T-helper 2 cell (primary cell): ENCODE measurements at regions not wholly inside any gene's neighbourhood (a gene's known extent, or its start where the extent isn't known, plus 50 kb on each side); places are given as distances from the start of the nearest gene placed in this dataset.

Experiments used
- DNase-seq, 5 experiments: peaks; one replicate each; pipeline versions ENCODE4 v3.0.0 to v3.0.0-alpha.2; 2012 to 2022

DNA sequence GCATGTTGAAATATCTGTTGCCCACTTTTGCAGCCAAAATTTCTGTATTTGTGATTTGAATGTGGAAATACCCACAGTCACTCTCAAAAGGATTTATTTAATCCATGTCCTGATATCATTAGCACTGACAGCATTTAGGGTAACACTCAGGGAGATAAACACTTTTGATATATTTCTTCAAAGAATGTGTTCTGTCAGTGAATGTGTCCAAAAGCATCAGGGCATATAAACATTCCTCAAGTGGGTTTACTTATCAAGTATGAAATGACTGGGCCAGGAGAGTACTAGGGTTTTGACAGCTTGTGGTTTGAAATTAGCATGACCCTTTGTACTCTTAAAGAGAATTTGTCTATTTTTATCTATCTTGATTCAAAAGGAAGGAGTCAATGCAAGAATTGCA is 1302.1 kb upstream of the ADGRL2 start:
- DNase-seq = no peak

DNA sequence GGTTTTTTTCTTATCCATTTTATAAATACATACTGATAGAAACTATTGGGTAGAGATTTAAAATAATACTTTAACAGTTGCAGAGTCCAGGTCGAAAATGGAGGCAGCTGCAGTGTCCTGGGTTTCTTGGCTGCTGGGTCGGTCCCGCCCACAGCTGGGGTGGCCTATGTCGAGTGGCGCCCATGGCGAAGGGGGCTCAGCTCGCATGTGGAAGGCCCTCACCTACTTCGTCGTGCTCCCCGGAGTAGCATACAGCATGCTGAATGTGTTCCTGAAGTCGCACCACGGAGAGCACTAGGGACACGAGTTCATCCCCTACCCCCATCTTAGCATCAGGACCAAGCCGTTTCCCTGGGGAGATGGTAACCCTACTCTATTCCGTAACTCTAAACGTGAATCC is 1304.9 kb upstream of the ADGRL2 start:
- no peak for DNase-seq

DNA sequence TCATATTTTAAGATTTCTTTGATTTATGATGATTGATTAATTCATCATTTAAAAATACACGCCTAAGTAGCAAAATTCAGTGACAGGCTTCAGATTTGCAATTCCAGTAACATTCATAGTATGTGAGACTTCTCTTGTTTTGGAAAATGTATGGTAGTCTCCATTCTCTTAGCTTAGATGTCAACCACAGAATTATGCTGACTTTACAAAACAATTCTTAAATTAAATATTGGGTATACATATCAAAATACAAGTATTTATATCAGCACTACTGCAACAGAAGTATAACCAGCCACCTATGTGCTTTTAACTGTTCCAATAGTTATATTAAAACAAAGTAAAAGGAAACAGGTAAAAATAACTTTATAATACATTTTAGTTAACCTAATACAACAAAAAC is 1328.6 kb upstream of the ADGRL2 start:
- no peak for DNase-seq

DNA sequence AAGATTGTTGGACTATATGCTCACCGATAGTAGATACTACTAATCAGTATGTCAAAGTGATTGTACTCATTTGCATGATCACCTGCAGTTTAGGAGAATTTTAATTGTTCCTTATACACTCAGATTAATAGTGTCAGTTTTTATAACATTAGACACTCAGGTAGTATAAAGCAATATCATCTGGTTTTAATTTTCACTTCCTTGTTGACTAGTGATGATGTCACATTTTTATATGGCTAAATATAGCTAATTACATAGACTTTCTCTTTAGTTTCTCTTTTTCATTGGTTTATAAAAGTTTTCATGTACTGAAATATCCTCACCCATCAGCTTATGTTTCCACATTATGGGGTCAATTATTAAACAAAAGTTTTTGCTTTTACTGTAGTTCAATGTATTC is 1332.4 kb upstream of the ADGRL2 start:
- DNase-seq = no peak

DNA sequence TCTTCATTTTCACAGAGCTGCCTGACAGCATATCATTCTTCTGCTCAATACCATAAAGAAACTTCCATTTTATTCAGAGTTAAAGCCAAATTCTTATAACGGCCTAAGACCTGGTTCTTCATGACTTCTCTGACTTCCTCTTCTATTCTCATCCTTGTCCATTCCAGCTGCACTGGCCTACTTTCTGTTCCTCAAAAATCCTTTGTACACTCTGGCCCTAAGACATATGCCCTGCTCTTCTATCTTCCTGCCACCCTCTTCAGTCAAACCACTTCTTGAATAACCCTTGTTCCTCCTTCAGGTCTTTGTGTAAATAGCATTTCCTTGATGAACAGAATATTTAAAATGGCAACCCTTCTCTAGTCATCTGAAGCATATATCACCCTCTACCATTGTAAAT is 1338.7 kb upstream of the ADGRL2 start:
- DNase-seq = no peak

DNA sequence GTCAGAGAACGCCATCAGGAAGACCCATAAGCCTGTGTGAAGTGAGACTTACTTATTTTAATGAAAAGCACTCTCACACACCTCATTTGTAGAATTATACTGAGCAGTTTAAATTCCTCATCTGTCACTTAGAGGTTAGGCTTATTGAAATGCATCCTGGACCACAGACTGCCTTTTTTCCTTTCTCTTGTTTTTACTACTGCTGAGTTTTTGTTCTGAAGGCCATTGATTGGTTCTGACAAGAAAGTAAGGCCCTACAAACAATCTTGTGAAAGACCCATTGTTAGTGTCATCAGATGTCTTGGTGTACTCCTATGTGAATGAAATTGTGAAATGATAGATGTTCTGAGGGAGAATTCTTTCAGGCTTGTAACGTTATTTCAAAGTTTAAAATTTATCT is 1343.3 kb upstream of the ADGRL2 start:
- no peak for DNase-seq

DNA sequence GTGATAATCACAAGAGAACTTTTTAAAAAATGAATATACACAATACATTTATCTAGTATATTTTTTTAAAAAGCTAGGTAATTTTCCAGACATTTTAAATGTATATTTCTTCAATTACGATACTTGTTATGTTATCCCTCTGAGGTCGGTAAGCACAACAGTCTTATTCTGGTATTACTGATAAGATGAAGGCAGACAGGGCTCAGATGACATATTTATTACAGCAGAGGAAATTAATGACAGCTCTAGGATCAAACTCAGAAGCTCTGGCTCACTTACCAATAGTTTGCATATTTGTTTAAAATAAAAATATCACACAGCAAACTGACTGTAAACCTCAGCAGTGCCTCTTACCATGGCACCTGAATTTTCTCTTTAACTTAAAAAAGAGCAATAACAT is 1347.0 kb upstream of the ADGRL2 start:
- DNase-seq = no peak

DNA sequence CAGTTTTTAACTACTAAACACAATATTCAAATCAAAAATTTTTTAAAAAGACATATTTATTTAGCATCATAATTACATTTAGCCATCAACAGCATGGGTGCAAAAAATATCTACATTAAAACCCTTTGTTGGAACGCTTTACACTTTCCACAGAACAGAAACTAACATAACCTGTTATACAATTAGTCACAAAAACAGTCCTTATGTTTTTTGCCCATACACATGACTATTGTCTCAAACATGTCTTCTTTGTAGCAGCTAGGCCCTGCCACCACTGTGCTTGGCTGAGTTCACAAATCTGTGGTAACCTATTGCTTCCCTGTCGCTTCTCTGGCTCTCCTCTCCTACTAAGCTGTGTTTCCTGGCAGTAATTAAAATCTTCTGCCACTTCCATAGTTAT is 1350.0 kb upstream of the ADGRL2 start:
- DNase-seq = no peak

DNA sequence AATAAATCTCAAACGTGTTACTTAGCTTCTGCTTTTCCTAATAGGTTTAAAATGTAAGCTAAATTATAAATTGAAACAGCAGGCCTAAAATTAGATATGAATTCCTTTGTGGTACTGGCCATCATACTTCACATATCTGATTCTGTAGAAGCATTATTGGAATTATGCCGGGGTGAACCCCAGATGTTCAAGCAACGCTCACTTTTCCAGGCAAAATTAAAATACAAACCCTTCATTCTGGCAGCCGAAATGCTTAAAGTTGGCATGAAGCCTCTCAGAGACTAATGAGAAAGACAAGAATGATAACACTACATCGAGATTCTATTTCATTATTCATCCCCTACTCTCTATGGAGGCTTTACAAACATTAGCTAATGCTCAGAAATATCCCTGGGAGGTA is 1352.7 kb upstream of the ADGRL2 start:
- DNase-seq = no peak

DNA sequence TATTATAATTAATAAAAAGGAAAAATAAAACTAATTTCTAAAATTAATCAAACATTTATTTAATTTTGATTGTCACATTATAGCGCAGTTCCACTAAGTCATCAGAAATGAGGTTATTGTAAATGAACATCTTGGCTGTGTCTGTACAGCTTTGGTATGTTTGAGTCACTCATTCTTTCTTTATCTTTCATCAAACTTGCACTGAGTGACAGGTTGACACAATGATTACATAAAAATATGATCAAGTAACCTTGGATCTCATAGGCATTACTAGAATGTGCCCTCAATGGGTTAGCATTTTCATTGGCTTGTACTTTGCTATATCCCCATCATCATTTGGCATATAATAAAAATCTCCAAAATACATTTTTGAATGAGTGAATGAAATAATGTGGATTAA is 1353.2 kb upstream of the ADGRL2 start:
- no peak for DNase-seq

DNA sequence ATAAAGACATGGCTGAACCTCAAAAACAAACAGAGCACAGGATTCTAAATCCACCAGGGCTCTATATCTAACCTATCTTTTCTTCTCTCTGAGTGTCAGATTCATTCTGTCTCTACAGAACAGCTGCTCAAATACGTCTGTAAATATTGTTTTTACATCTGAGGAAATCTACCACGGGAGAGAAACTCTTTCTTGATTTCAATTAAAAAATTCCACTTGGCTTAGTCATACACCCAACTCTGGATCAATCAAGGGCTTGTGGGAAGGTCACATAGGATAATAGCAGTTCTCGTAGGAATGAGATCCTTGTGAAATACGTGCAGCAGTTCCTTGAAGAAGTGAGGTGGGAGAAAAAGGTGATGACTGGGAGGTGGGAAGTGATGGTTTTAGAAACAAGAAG is 1355.7 kb upstream of the ADGRL2 start:
- no peak for DNase-seq

DNA sequence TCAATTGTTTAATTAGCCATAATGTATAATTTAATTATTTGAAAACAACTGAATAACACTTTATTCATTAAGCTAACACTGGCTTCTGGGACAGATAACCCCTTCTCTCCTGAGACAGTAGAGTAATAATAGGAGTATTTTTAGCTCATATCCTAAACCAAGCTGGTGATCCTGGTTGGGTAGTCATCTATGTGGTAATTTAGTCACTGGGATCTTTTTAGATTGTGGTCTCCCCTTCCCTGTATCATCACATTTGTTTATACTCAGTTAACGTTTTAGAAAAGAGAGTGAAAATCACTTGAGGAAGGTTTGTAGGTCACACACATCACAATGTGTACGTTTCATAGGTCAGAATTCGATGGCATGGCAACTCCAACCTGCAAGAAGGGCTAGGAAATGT is 1356.6 kb upstream of the ADGRL2 start:
- no peak for DNase-seq

DNA sequence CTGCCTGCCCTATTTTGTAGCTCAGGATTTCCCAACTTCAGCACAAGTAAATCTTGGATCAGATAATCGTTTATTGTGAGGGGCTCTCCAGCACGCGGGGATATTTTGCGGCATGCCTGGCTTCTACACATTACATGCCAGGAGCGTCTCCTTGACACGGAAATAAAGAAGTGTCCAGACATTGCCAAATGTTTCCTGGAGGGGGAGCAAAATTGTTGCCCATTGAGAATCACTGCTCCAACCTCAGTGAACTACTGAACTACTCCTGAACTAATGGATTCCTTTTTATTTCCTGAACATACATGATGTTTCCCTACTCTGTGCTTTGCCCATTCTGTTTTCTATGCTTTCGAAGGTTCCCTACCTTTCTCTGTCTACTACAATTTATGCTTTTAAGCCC is 1359.1 kb upstream of the ADGRL2 start:
- DNase-seq = no peak

DNA sequence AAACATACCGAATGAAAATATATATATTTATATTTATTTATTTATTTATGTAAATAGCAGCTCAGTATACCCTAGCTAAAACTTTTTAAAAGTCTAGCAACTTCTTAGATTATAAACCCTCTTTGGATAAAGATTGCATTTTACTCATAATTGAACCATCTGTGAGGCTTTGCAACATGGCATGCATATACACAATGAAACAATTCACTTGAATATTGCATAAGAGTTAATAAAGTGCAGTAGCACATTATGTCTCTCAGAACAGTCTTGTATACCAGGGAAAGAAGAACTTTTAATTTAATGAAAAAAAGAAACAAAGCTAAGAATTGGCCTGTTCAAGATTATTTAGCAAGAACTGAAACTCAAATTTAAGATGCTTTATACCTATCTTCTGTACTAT is 1363.9 kb upstream of the ADGRL2 start:
- no peak for DNase-seq

DNA sequence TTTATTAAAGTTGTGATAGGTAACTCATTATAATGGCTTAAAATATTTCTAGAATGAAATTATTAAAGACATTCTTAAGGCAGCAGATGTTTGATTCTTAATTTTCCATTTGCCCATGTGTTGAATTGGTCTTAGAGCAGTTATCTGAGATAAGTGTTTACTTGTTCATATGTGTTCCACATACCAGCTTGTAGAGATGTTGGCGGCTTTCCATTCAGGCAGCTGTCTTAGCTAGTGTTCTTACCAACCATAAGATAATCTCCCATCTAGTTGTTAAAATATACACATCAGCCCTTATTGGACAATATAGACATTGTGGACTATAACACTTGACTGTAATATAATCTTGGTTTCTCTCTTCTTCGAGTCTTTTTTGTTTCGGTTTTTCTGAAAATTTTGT is 1372.9 kb upstream of the ADGRL2 start:
- DNase-seq = no peak

DNA sequence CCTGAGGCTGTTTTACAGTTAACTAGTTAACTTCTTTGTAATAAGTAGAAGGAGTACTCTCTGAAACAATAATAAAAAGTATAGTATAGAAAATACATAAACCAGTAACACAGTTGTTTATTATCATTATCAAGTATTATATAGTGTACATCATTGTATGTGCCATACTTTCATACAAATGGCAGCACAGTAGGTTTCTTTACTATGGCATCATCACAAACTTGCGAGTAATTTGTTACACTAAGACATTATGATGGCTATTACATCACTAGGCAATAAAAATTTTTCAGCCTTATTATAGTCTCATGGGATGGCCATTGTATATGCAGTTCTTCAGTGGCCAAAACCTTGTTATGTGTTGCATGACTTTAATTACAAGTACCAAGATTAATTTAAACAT is 1376.5 kb upstream of the ADGRL2 start:
- no peak for DNase-seq

DNA sequence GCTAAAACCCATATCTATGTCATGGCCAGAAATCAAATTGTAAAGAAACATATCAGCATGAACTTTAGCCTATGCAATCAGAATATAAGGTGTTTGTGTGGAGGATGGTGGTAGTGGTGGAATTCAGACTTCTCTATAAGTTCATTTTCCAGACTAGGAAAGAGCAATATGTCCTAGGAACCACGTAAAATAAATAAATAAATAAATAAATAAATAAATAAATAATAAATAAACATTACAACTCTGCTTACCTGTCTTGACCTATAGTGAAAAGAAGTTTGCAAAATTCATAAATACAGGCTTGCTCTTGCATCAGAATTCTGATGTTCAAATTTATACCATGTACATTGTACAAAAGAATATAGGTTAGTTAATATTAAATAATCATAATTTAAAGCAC is 1382.6 kb upstream of the ADGRL2 start:
- DNase-seq = no peak

DNA sequence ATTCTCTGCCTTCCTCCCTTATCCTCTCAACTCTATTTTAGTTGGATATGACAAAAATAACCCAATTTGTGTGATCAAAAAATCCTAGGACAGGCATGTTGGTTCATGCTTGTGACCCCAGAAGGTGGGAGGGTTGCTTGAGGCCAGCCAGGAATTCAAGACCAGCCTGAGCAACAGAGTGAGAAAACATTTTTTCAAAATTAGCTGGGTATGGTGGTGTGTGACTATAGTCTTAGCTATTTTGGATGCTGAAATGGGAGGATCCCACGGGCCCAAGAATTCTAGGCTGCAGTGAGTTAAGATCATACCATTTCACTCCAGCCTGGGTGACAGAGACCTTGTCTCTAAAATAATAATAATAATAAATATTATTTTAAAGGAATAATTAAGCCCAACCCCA is 1383.1 kb upstream of the ADGRL2 start:
- DNase-seq = no peak

DNA sequence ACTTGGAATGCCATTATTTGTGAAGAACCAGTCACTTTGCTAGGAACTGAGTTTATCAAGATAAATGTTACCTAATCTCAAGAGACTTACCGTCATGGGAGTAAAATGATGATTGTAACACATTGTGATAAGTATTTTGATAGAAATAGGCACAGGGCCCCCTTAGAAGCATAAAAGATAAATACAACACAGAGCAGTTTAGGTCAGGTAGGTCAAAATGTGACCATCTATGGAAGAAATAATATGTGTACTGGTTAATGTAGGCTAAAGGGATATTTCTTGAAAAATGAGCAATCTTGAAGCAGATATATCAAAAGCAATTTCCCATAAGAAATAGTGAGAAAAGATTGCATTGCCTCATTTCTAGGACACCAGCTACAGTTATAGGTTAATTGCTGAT is 1386.8 kb upstream of the ADGRL2 start:
- DNase-seq = no peak

DNA sequence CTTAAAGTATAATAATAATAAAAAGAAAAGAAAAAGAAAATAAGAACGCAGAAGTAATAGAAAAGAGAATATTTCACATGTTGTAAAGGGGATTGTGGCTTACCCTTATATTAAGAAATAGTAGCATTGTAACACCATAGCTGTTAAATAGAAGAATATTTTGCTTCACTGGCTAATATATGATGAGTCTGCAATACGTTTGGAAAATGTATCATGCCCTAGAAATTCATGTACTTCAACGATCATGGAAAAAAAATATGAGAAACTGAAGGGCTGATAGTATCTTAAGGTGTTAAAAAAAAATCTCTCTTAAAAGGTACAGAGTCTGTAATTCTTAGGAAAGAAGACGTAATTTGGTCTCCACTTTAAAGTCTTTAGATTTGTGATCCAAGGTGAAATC is 1390.5 kb upstream of the ADGRL2 start:
- DNase-seq = no peak

DNA sequence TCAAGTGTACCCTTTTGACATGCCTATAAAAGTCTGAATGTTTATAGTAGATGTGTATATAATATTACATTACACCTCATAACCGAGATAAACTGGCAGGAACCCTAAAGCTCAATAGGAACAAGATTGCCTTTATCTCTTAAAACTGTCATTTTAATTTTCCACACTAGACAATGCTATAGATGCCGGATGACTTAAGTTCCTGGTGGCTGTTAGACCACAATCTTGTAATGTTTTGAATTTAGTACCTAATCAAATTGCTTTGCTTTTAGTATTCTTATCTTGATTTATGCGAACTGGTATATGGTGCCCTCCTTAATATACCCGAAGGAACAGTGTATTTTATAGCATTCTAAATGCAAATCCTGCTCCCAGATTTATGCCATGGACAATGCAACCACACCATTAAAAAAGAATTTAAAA is 1397.0 kb upstream of the ADGRL4 start:
- DNase-seq = no peak

DNA sequence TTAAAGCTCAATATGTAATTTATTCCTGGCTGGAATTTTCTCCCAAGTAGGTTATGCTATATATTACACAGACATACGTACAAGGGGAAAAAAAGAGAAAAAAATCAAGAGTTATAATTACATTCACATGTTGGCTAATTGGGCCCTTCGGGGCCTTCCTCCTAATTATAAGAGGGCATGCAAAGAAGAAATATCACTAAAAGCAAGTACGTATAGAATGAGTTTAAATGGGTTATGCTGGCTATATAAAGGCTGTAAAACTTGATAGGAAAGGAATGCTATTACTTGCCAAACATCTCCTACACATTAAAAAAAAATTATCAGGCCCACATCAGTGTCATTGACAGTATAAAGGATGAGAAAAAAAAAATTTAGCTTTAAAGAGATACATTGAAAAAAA is 1396.1 kb upstream of the ADGRL4 start:
- DNase-seq = no peak

DNA sequence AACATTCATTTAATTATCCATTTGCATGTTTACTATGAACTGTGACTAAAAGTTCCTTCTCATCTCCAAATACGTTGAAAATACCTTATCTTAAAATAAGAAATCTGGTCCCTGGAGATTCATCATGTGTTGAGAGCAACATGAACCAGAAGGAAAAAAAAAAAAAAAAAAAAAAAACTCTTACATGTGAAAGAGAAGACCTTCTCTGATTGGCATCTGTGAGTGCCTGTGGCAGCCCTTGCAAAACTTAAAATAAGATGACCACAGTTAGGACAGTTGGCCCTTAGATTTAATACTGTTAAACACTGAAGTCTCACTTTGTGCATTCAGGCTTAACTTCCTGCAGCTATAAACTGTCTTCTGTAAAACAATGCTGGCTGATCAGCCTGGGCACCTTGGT is 1395.2 kb upstream of the ADGRL4 start:
- no peak for DNase-seq

DNA sequence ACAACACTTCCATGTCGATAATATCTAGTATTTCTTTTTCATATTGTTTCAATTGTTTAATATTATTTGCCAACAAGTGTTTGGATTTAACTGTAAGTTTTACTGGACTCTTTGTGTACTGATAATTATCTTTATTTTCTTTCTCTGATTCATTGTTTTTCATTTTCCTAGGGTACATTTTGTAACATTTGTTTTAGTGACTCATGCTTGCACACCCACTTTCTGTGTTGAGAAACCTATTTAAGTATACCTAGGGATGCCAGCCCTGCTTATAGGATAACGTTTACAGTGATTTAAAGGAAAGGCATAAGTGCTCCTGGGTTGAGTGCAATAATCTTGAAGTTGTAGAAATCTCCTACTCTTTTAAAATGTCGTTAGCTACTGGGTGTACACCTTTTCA is 1386.0 kb upstream of the ADGRL4 start:
- no peak for DNase-seq

DNA sequence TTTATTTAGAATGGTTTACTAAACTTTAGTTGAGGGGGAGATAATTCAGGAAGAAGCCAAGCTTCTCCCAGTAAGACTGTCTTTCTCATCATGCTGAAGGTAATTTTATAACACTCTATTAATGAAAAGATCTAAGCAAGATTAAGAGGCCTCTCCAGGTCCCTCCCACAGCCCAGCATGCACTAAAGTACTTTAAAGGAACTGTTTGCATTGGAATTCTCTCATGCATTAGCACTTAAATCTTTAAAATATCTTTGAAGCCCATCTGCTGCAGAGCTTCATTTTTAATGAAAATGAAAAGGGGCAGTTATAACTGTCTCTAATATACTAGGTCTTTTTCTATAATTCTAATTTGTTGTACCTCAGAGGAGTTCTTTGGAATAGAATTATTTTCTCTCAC is 1379.1 kb upstream of the ADGRL4 start:
- DNase-seq = no peak

DNA sequence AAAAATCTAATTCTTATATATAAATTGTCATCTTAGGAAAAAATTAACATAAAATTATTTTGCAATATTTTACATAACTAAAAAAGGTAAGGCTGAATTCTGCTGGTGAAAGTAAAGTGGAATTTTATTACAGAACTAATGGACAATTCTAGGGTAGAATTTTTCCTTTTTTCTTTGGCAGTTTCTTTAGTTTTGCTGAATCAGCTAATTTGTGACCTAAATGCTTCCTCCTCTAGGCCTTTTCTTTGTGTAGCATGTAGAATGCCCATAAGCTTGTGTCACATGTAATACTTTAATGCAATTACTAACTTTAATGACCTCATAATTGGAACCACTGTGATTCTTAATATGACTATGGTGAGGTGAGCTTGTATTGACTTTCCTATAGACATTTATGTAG is 1378.4 kb upstream of the ADGRL4 start:
- no peak for DNase-seq
